ENCODE measurements at regions not wholly inside any gene's neighbourhood (a gene's known extent, or its start where the extent isn't known, plus 50 kb on each side); places are given as distances from the start of the nearest gene placed in this dataset.

GRCh38 chr4:10173754-10174749, 57.5 kb upstream of the WDR1 start:
- DNase-seq: no peak

GRCh38 chr4:10173037-10173753, 56.6 kb upstream of the WDR1 start:
- no peak for DNase-seq

GRCh38 chr4:10172278-10172921, 55.8 kb upstream of the WDR1 start:
- no peak for DNase-seq

- DNase-seq: no peak
Observed at GRCh38 chr4:10171055-10171454, 54.5 kb upstream of the WDR1 start.

- DNase-seq: no peak
Observed at GRCh38 chr4:10169839-10170387, 53.3 kb upstream of the WDR1 start.

GRCh38 chr4:10168151-10168550, 51.6 kb upstream of the WDR1 start:
- DNase-seq: no peak

- no peak for DNase-seq
Observed at GRCh38 chr4:10167201-10167600, 50.6 kb upstream of the WDR1 start.
